Neuronal stem cell (in vitro differentiated cells): ENCODE measurements at regions not wholly inside any gene's neighbourhood (a gene's known extent, or its start where the extent isn't known, plus 50 kb on each side); places are given as distances from the start of the nearest gene placed in this dataset.

ENCODE experiments used
- DNase-seq: peaks from one replicate; pipeline ENCODE4 v3.0.0-alpha.2; 2013; ENCODE audit warnings: low spot score
- H2AFZ ChIP-seq: one replicate; pipeline ENCODE4 v1.6.1; 2013; ENCODE audit warnings: mild to moderate bottlenecking, low read length, inconsistent platforms
- H2AK5ac ChIP-seq: 2 replicates; pipeline ENCODE4 v1.6.1; 2013; ENCODE audit warnings: low read depth, mild to moderate bottlenecking, inconsistent platforms, low read length, moderate library complexity, mixed read lengths
- H2BK120ac ChIP-seq: 2 replicates; pipeline ENCODE4 v1.6.1; 2013; ENCODE audit warnings: low read depth, mild to moderate bottlenecking, inconsistent platforms, low read length, moderate library complexity, mixed read lengths
- H2BK12ac ChIP-seq: one replicate; pipeline ENCODE4 v1.6.1; 2013; ENCODE audit warnings: low read length, inconsistent platforms
- H2BK15ac ChIP-seq: 2 replicates; pipeline ENCODE4 v1.6.1; 2013; ENCODE audit warnings: mild to moderate bottlenecking, low read length, inconsistent platforms, mixed read lengths
- H2BK5ac ChIP-seq: one replicate; pipeline ENCODE4 v1.6.1; 2013; ENCODE audit warnings: inconsistent platforms, mild to moderate bottlenecking, low read length, moderate library complexity
- H3K14ac ChIP-seq: one replicate; pipeline ENCODE4 v1.6.1; 2013; ENCODE audit warnings: low read length, inconsistent platforms
- H3K18ac ChIP-seq: 2 replicates; pipeline ENCODE4 v1.6.1; 2013; ENCODE audit warnings: low read length, inconsistent platforms
- H3K23ac ChIP-seq: 2 replicates; pipeline ENCODE4 v1.6.1; 2013; ENCODE audit warnings: low read depth, mild to moderate bottlenecking, mixed read lengths, low read length, inconsistent platforms; ENCODE audit not compliant: poor library complexity
- H3K27ac ChIP-seq: replicated peaks from 3 replicates; pipeline ENCODE4 v1.5.1; 2013; ENCODE audit warnings: low read length, inconsistent platforms
- H3K27me3 ChIP-seq, 3 experiments: 2 replicates each; pipeline ENCODE4 v1.6.1; 2013; ENCODE audit warnings: low read length in 3 of 3, mild to moderate bottlenecking in 2 of 3, inconsistent platforms in 1 of 3, low read depth in 1 of 3, mixed read lengths in 1 of 3, moderate library complexity in 1 of 3; ENCODE audit not compliant: control insufficient read depth in 3 of 3, insufficient read depth in 3 of 3
- H3K36me3 ChIP-seq, 2 donors: replicated peaks in 1 of 2; 2 replicates each; pipeline ENCODE4 v1.6.1; 2013; ENCODE audit warnings: low read length in 2 of 2; ENCODE audit not compliant: control insufficient read depth in 2 of 2, insufficient read depth in 2 of 2
- H3K4ac ChIP-seq: 2 replicates; pipeline ENCODE4 v1.6.1; 2013; ENCODE audit warnings: inconsistent platforms, mild to moderate bottlenecking, low read length, moderate library complexity
- H3K4me1 ChIP-seq, 2 donors: 1 replicate in 1 of 2; 2 replicates in 1 of 2; pipeline ENCODE4 v1.6.1; 2013; ENCODE audit warnings: low read length in 2 of 2, low read depth in 1 of 2; ENCODE audit not compliant: control insufficient read depth in 2 of 2, insufficient read depth in 1 of 2
- H3K4me2 ChIP-seq: one replicate; pipeline ENCODE4 v1.6.1; 2013; ENCODE audit warnings: mild to moderate bottlenecking, low read length, inconsistent platforms; ENCODE audit not compliant: insufficient read depth, poor library complexity, severe bottlenecking
- H3K4me3 ChIP-seq, 2 donors: 2 replicates each; pipeline ENCODE4 v1.5.1; 2013; ENCODE audit warnings: low read length in 2 of 2, mild to moderate bottlenecking in 2 of 2, inconsistent platforms in 1 of 2, moderate library complexity in 1 of 2
- H3K79me1 ChIP-seq: one replicate; pipeline ENCODE4 v1.6.1; 2013; ENCODE audit warnings: low read depth, mild to moderate bottlenecking, inconsistent platforms, low read length, moderate library complexity
- H3K9ac ChIP-seq: one replicate; pipeline ENCODE4 v1.6.1; 2013; ENCODE audit warnings: mild to moderate bottlenecking, low read depth, low read length, inconsistent platforms; ENCODE audit not compliant: poor library complexity
- H3K9me3 ChIP-seq, 2 donors: replicated peaks in 1 of 2; 2 replicates each; pipeline versions ENCODE3 to v1.6.1; 2013; ENCODE audit warnings: low read length in 2 of 2, mild to moderate bottlenecking in 2 of 2, inconsistent platforms in 1 of 2, low read depth in 1 of 2, mixed read lengths in 1 of 2, moderate library complexity in 1 of 2; ENCODE audit not compliant: control insufficient read depth in 2 of 2, insufficient read depth in 1 of 2
- H4K8ac ChIP-seq: one replicate; pipeline ENCODE4 v1.6.1; 2013; ENCODE audit warnings: low read depth, mild to moderate bottlenecking, inconsistent platforms, low read length, moderate library complexity
- H4K91ac ChIP-seq: one replicate; pipeline ENCODE4 v1.6.1; 2013; ENCODE audit warnings: low read length, low read depth, mild to moderate bottlenecking, inconsistent platforms; ENCODE audit not compliant: poor library complexity
- WGBS, 2 donors: extraction: QIAGEN DNeasy Blood & Tissue Kit; methylation state at CpG; one replicate each; pipeline ENCODE4 v1.1.7; 2013; ENCODE audit warnings: missing lambda C conversion rate in 2 of 2, mixed read lengths in 1 of 2; ENCODE audit not compliant: insufficient read length in 2 of 2, insufficient replicate concordance in 1 of 2; ENCODE audit errors: extremely low coverage in 2 of 2; 5-methylcytosine and 5-hydroxymethylcytosine counted together

GRCh38 chr4:126752126-126752525 is 880.6 kb upstream of the INTU start:
- H3K23ac ChIP-seq = no peak overlapping the region
- H3K4me3 ChIP-seq = no peak overlapping the region
- H3K4ac ChIP-seq = no peak overlapping the region
- H2AFZ ChIP-seq = peak overlapping the region; percentile 56
- H2BK5ac ChIP-seq = no peak overlapping the region
- no CpG with 5 or more reads among the region's 5 CpGs for WGBS, 2 donors
- H3K27ac ChIP-seq = no peak overlapping the region
- H3K79me1 ChIP-seq = no peaks in the 10 kb centered on the region
- H4K8ac ChIP-seq = no peak overlapping the region
- no peak overlapping the region for H4K91ac ChIP-seq
- no peak overlapping the region for H3K4me2 ChIP-seq
- H3K18ac ChIP-seq = no peak overlapping the region
- no peak overlapping the region for H2BK15ac ChIP-seq
- no peak overlapping the region for H2AK5ac ChIP-seq
- no peak overlapping the region for H2BK12ac ChIP-seq
- H3K36me3 ChIP-seq = no peaks in the 10 kb centered on the region
- no peaks in the 10 kb centered on the region for H3K9me3 ChIP-seq
- H3K4me1 ChIP-seq = no peaks in the 10 kb centered on the region
- H3K27me3 ChIP-seq = no peaks in the 10 kb centered on the region
- no peak overlapping the region for H2BK120ac ChIP-seq
- no peak for DNase-seq
- no peak overlapping the region for H3K14ac ChIP-seq
- H3K9ac ChIP-seq = no peak overlapping the region

GRCh38 chr4:126752702-126753101 is 880.1 kb upstream of the INTU start:
- no peak overlapping the region for H3K14ac ChIP-seq
- no peak for DNase-seq
- no peaks in the 10 kb centered on the region for H3K4me1 ChIP-seq
- WGBS, 2 donors = no CpG with 5 or more reads among the region's 4 CpGs
- no peaks in the 10 kb centered on the region for H3K36me3 ChIP-seq
- H2BK12ac ChIP-seq = no peak overlapping the region
- H3K4me3 ChIP-seq = no peak overlapping the region
- no peak overlapping the region for H4K8ac ChIP-seq
- peak overlapping the region; percentile 56 for H2AFZ ChIP-seq
- no peak overlapping the region for H3K4me2 ChIP-seq
- no peak overlapping the region for H2AK5ac ChIP-seq
- no peak overlapping the region for H3K23ac ChIP-seq
- no peak overlapping the region for H4K91ac ChIP-seq
- no peaks in the 10 kb centered on the region for H3K9me3 ChIP-seq
- H3K27ac ChIP-seq = no peak overlapping the region
- H3K18ac ChIP-seq = no peak overlapping the region
- H3K27me3 ChIP-seq = no peaks in the 10 kb centered on the region
- no peak overlapping the region for H2BK15ac ChIP-seq
- H3K79me1 ChIP-seq = no peaks in the 10 kb centered on the region
- no peak overlapping the region for H3K9ac ChIP-seq
- H2BK5ac ChIP-seq = no peak overlapping the region
- no peak overlapping the region for H3K4ac ChIP-seq
- no peak overlapping the region for H2BK120ac ChIP-seq

GRCh38 chr4:126753592-126753991 is 879.2 kb upstream of the INTU start:
- H3K18ac ChIP-seq = no peak overlapping the region
- no peak overlapping the region for H3K4ac ChIP-seq
- no peak overlapping the region for H3K23ac ChIP-seq
- H3K79me1 ChIP-seq = no peaks in the 10 kb centered on the region
- no peak overlapping the region for H3K14ac ChIP-seq
- H2AFZ ChIP-seq = no peak overlapping the region
- no CpG with 5 or more reads among the region's 1 CpG for WGBS, 2 donors
- no peaks in the 10 kb centered on the region for H3K36me3 ChIP-seq
- no peak overlapping the region for H3K9ac ChIP-seq
- no peaks in the 10 kb centered on the region for H3K4me1 ChIP-seq
- H2BK120ac ChIP-seq = no peak overlapping the region
- no peak overlapping the region for H2AK5ac ChIP-seq
- H4K8ac ChIP-seq = no peak overlapping the region
- no peak for DNase-seq
- no peak overlapping the region for H2BK15ac ChIP-seq
- H3K4me2 ChIP-seq = no peak overlapping the region
- no peaks in the 10 kb centered on the region for H3K9me3 ChIP-seq
- H4K91ac ChIP-seq = no peak overlapping the region
- H3K27ac ChIP-seq = no peak overlapping the region
- H3K27me3 ChIP-seq = no peaks in the 10 kb centered on the region
- no peak overlapping the region for H3K4me3 ChIP-seq
- H2BK12ac ChIP-seq = no peak overlapping the region
- no peak overlapping the region for H2BK5ac ChIP-seq

GRCh38 chr4:126755506-126755905 is 877.3 kb upstream of the INTU start:
- Histone ChIP-seq H3K4me3 (no peak overlapping the region), H3K23ac (no peak overlapping the region), H3K9ac (no peak overlapping the region), H2BK120ac (no peak overlapping the region), H3K27ac (no peak overlapping the region), H2BK12ac (no peak overlapping the region), H4K8ac (no peak overlapping the region), H3K14ac (no peak overlapping the region), H3K4me1 (no peaks in the 10 kb centered on the region), H3K27me3 (no peaks in the 10 kb centered on the region), H2BK5ac (no peak overlapping the region), H4K91ac (no peak overlapping the region), H2AFZ (peak overlapping the region; percentile 29), H3K4me2 (no peak overlapping the region), H3K9me3 (no peaks in the 10 kb centered on the region), H3K79me1 (no peaks in the 10 kb centered on the region), H2AK5ac (no peak overlapping the region), H3K18ac (no peak overlapping the region), H2BK15ac (no peak overlapping the region), H3K36me3 (no peaks in the 10 kb centered on the region), H3K4ac (no peak overlapping the region)
- no peak for DNase-seq
